ENCODE measurements at regions not wholly inside any gene's neighbourhood (a gene's known extent, or its start where the extent isn't known, plus 50 kb on each side); places are given as distances from the start of the nearest gene placed in this dataset.

DNA sequence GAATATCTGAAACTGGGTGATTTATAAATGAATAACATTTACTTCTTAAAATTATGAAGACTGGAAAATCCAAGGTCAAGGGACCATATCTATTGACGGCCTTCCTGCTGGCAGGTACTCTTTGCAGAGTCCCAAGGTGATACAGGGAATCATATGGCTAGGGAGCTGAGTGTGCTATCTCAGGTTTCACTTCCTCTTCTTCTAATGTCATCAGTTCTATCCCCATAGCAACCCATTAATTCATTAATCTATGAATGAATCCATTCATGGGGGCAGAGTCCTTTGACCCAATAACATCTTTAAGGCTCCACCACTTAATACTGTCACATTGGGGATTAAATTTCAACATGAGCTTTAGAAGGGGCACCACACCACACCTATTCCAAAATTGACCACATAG is 772.0 kb downstream of the HACE1 start:
- no peak for TF ChIP-seq YY1 (IDR thresholded peaks at IDR 0.05; ENCODE audit: insufficient read depth, insufficient read length)
- TF ChIP-seq ZNF274 (IDR thresholded peaks at IDR 0.05; ENCODE audit: low read depth, low read length) = no peak
